ENCODE measurements at regions not wholly inside any gene's neighbourhood (a gene's known extent, or its start where the extent isn't known, plus 50 kb on each side); places are given as distances from the start of the nearest gene placed in this dataset.

GRCh38 chr9:113793558-113793957 lies 82.6 kb upstream of the ZNF618 start:
- DNase-seq, result no peak

DNA sequence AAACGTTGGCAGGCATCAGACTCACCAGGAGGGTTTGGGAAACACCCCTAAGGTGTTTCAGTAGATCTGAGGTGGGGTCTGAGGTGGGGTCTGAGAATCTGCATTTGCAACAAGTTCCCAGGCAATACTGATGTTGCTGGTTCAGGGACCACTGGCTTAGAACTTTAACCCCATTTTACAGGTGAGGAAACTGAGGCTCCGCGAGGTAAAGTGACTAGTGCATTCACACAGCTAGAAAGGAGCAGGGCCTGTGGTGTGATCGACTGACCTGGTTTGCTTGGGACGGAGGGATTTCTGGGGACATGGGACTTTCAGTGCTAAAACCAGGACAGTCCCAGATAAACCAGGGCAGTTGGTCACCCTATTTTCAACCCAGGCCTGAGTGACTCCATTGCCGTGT lies 81.4 kb upstream of the ZNF618 start:
- DNase-seq, result no peak

DNA sequence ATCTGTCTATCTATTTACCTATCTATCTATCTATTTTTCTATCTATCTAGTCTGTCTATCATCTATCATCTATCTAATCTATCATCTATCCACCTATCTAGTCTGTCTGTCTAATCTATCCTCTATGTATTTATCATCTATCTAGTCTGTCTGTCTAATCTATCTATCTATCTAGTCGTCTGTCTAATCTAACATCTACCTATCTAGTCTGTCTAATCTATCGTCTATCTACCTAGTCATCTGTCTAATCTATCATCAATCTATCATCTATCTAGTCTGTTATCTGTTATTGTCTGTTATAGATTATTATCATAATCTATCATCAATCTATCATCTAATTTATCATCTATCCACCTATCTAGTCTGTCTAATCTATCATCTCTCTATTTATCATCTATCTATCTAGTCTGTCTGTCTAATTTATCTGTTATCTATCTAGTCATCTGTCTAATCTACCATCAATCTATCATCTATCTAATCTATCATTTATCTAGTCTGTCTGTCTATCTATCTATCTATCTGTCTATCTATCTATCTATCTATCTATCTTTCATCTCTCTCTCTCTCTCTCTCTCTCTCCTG lies 80.2 kb upstream of the ZNF618 start:
- DNase-seq, result no peak

GRCh38 chr9:113796646-113797426 lies 79.3 kb upstream of the ZNF618 start:
- no peak for DNase-seq

DNA sequence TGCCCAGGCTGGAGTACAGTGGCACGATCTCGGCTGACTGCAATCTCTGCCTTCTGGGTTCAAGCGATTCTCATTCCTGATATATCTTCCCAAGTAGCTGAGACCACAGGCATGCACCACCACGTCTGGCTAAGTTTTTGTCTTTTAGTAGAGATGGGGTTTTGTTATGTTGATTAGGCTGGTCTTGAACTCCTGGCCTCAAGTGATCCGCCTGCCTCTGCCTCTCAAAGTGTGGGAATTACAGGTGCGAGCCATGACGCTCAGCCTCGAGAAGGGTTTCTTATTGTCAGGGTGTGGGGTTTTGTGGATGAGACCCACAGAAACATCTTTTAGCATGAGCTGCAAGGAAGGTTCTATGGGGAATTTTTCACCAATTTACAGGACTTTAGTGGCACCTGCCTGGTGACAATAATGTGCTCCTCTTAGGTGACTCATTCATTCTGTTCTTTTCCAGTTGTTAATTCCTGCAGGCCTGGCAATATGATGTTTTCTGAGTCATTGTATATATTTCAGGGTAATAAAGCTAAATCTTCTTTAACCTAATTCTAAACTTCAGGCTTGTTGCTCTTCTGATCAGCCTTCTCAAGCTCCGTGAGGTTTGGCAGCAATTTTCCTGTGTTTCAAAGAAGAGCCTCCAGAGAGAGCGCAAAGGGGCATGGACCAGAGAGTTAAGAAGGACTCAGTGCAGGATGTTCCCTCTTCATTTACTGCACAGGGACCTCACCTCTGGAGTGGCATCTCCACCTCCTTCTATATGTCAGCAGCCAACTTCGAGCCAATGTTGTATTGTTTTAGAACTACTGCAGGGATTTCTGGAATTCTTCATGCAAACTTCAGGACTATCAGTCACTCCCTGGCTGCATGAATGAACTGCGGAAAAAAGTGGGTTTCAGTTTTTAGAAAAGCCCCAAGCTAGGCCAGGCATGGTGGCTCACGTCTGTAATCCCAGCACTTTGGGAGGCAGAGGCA lies 77.8 kb upstream of the ZNF618 start:
- DNase-seq, result no peak

- DNase-seq, result no peak
Measured at GRCh38 chr9:113800276-113800675, 75.8 kb upstream of the ZNF618 start.

GRCh38 chr9:113803811-113804589 lies 72.1 kb upstream of the ZNF618 start:
- no peak for DNase-seq

DNA sequence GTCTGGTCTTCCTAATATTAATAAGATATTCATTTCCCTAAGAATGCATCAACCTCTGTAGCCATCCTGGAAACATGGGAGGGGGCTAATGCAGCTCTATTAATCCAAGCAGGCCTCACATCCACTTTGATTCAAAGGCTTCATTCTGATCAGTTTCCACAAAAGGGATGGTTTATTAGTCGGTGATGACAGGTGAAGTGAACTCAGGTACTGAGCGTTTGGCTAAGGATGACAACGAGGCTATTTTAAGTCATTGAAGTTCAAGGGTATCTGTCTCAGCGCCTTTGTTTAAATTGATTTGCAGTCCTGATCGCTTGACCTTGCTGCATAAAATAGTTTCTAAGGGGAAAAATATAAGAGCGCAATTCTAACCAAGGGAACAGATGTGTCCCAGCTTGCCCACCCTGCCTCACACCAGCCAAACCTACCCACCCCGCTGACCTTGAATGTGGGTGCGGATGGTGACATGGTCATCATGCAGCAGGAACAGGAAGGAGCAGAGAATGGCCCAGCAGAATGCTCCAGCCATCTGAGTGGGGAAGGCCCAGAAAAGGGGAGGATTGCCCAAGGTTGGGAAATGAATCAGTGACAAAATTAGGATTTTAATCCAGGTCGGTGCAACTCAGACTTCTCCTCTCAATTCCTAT lies 70.5 kb upstream of the ZNF618 start:
- no peak for DNase-seq

DNA sequence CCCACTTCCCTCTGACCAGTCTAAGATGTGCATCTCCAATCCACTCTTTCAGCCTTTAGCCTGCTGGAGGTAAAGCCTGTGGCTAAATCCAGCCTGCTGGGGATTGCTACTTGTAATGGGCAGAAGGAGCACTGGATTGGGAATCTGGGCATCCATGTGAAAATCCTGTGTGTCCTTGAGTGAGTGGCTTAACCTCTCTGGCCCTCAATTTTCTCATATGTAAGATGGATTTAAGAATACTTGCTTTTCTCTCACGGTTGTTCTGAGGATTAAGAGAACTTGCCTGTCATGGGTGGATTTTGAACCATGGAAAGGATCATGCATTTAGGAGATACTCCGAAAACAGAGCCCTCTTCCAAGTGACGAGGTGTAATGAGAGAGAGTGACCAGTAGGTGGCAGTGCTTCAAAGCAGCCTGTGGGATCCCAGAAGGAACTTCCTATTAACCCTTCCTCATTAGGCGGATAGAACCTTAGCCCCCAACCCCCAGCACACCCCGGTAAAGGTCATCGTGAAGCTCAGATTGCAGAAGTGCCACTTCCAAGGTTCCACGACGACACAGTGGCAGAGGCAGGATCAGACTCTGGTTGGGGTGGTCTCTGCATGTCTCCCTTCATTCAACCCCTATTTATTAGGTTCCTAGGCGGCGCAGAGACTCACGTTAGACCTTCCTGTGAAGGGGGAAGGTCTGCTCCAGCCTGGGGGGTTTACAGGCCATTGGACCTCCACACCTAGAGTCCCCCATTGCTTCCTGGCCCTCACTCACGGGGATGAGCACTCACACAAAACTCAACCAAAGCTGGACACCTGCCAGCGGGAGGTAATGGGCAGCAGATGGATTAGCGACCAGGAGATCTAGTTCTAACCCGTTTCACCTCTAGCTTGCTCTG lies 68.7 kb upstream of the ZNF618 start:
- no peak for DNase-seq

GRCh38 chr9:113808391-113809358 lies 67.4 kb upstream of the ZNF618 start:
- DNase-seq, result no peak

DNA sequence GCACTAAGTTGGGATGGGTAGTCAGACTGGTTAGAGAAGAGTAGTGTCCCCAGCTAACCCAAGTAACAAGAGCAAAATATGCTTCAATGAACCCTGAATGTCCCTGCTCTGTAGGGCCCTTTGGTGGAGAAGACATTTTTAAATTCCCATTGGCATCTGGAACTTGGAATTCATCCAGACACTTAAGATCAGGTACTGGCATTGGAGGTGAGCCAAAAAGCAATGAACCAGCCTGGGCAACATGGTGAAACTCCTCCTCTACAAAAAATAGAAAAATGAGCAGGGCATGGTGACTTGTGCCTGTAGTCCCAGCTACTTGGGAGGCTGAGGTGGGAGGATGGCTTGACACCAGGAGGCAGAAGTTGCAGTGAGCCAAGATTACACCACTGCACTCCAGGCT lies 58.9 kb upstream of the ZNF618 start:
- DNase-seq, result no peak

GRCh38 chr9:113818391-113818790 lies 57.7 kb upstream of the ZNF618 start:
- no peak for DNase-seq

DNA sequence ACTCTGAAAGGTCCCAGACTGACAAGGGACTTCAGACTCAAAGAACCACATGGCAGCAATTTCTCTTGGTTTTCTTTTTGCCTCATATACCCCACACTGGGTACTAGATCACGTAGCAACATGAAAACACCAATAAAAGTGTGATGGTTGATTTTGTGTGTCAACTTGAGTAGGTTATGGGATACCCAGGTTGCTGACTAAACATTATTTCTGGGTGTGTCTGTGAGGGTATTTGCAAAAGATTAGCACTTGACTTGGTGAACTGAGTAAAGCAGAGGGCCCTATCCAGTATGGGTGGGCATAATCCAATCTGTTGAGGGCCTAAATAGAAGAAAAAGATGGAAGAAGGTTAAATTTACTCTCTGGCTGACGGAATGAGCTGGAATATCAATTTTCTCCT lies 53.8 kb upstream of the ZNF618 start:
- DNase-seq, result no peak

DNA sequence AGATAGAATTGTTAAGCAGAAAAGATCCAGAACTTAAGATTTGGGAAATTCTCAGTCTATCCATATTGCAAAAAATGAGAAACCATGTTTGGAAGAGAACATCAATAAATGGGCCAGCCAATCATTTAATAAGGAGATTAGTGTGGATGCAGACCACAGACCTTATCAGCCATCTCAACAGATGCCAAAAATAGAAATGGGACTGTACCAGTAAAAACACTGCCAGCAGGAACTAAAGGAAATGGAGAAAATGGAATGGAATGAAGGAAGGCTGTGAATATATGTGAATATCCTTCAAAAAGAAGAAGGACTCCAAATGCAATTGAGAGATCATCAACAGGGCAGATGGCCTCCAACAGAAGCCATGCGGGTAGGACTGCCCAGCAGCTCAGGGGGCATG lies 52.7 kb upstream of the ZNF618 start:
- no peak for DNase-seq

Data from activated CD4-positive, CD25-positive, alpha-beta regulatory T cell treated with anti-CD3 and anti-CD28 coated beads, Interleukin-2, amount 50 U/mL, for 72 hours (primary cell).